CD14-positive monocyte (primary cell): ENCODE measurements at regions not wholly inside any gene's neighbourhood (a gene's known extent, or its start where the extent isn't known, plus 50 kb on each side); places are given as distances from the start of the nearest gene placed in this dataset.
"Not testable (repeated sequence)": the region's sequence is repeated elsewhere in the genome, so short reads cannot be mapped to it uniquely, and the experiment has no call there.

ENCODE experiments used
- DNase-seq, 3 donors: peaks; one replicate each; pipeline ENCODE4 v3.0.0-alpha.2; 2011 to 2022
- H2AFZ ChIP-seq: 2 replicates; pipeline ENCODE4 v1.6.0; 2012; ENCODE audit warnings: mild to moderate bottlenecking, low read depth, low read length, inconsistent platforms; ENCODE audit not compliant: insufficient read depth, poor library complexity, severe bottlenecking
- H3K27ac ChIP-seq, 2 donors: 1 replicate in 1 of 2; 2 replicates in 1 of 2; pipeline ENCODE4 v1.5.1; 2012 to 2013; ENCODE audit warnings: low read length in 2 of 2, control low read depth in 1 of 2, inconsistent platforms in 1 of 2, low read depth in 1 of 2, mild to moderate bottlenecking in 1 of 2
- H3K27me3 ChIP-seq, 2 donors: one replicate each; pipeline versions ENCODE4 v1.6.0 to v1.6.1; 2011 to 2013; ENCODE audit warnings: low read length in 2 of 2; ENCODE audit not compliant: control insufficient read depth in 2 of 2, insufficient read depth in 2 of 2
- H3K36me3 ChIP-seq, 2 donors: replicated peaks in 1 of 2; 1 replicate in 1 of 2; 2 replicates in 1 of 2; pipeline versions ENCODE4 v1.5.1 to v1.6.1; 2012 to 2013; ENCODE audit warnings: low read length in 2 of 2, control low read depth in 1 of 2, inconsistent platforms in 1 of 2, mild to moderate bottlenecking in 1 of 2; ENCODE audit not compliant: insufficient read depth in 2 of 2, control insufficient read depth in 1 of 2
- H3K4me1 ChIP-seq, 2 donors: 1 replicate in 1 of 2; 2 replicates in 1 of 2; pipeline versions ENCODE4 v1.5.1 to v1.6.1; 2012 to 2013; ENCODE audit warnings: low read length in 2 of 2, control low read depth in 1 of 2, inconsistent platforms in 1 of 2, mild to moderate bottlenecking in 1 of 2, moderate library complexity in 1 of 2; ENCODE audit not compliant: insufficient read depth in 2 of 2, control insufficient read depth in 1 of 2
- H3K4me2 ChIP-seq: replicated peaks from 2 replicates; pipeline ENCODE3; 2012; ENCODE audit warnings: low read length, moderate library complexity, mild to moderate bottlenecking; ENCODE audit not compliant: poor library complexity, severe bottlenecking; ENCODE audit errors: extremely low read depth
- H3K4me3 ChIP-seq, 3 experiments: fragments of 200-600 bp in 1 of 3; sonication (generic) in 1 of 3; replicated peaks in 1 of 3; 1 replicate in 2 of 3; 2 replicates in 1 of 3; pipeline ENCODE4 v1.5.1; 2011 to 2013; ENCODE audit warnings: low read length in 3 of 3, mild to moderate bottlenecking in 3 of 3, control low read depth in 2 of 3, low read depth in 2 of 3, inconsistent platforms in 1 of 3, moderate library complexity in 1 of 3
- H3K79me2 ChIP-seq: 2 replicates; pipeline ENCODE4 v1.6.0; 2012; ENCODE audit warnings: mild to moderate bottlenecking, control low read depth, inconsistent platforms, low read length, moderate library complexity; ENCODE audit not compliant: insufficient read depth
- H3K9ac ChIP-seq: 2 replicates; pipeline ENCODE4 v1.6.0; 2017; ENCODE audit warnings: low read length, mild to moderate bottlenecking; ENCODE audit not compliant: insufficient read depth, poor library complexity, severe bottlenecking
- H3K9me3 ChIP-seq, 2 donors: replicated peaks in 1 of 2; 1 replicate in 1 of 2; 2 replicates in 1 of 2; pipeline versions ENCODE4 v1.5.1 to v1.6.1; 2012 to 2013; ENCODE audit warnings: low read length in 2 of 2, control low read depth in 1 of 2; ENCODE audit not compliant: control insufficient read depth in 1 of 2, insufficient read depth in 1 of 2
- H4K20me1 ChIP-seq: 2 replicates; pipeline ENCODE4 v1.6.0; 2012; ENCODE audit warnings: mild to moderate bottlenecking, low read length, control low read depth, moderate library complexity; ENCODE audit not compliant: insufficient read depth
- H3K27ac Mint-ChIP-seq, 7 donors: one replicate each; pipeline ENCODE4 v1.8.0; 2020; ENCODE audit warnings: mild to moderate bottlenecking in 7 of 7, mixed read lengths in 7 of 7, moderate library complexity in 6 of 7, inconsistent platforms in 2 of 7
- H3K27me3 Mint-ChIP-seq, 3 donors: one replicate each; pipeline ENCODE4 v1.8.0; 2021 to 2022; ENCODE audit warnings: low read depth in 3 of 3, mild to moderate bottlenecking in 3 of 3, mixed read lengths in 3 of 3, moderate library complexity in 3 of 3, inconsistent platforms in 1 of 3
- H3K36me3 Mint-ChIP-seq, 2 donors: one replicate each; pipeline ENCODE4 v1.8.0; 2020; ENCODE audit warnings: mixed read lengths in 2 of 2, inconsistent platforms in 1 of 2, mild to moderate bottlenecking in 1 of 2
- H3K4me1 Mint-ChIP-seq: one replicate; pipeline ENCODE4 v1.8.0; 2020; ENCODE audit warnings: mild to moderate bottlenecking, mixed read lengths
- H3K4me3 Mint-ChIP-seq, 2 donors: one replicate each; pipeline ENCODE4 v1.8.0; 2020; ENCODE audit warnings: mild to moderate bottlenecking in 2 of 2, mixed read lengths in 2 of 2, moderate library complexity in 1 of 2
- H3K9me3 Mint-ChIP-seq, 7 donors: one replicate each; pipeline ENCODE4 v1.8.0; 2020 to 2022; ENCODE audit warnings: mixed read lengths in 7 of 7, mild to moderate bottlenecking in 6 of 7, moderate library complexity in 6 of 7, inconsistent platforms in 2 of 7
- CTCF ChIP-seq: fragments of 200-600 bp; IDR thresholded peaks from one replicate; pipeline ENCODE4 v1.8.0; 2022; ENCODE audit warnings: antibody characterized with exemption, mild to moderate bottlenecking
- WGBS: methylation state at CpG from one replicate; pipeline ENCODE4 v1.1.5; 2013; ENCODE audit warnings: missing lambda C conversion rate; ENCODE audit not compliant: insufficient coverage; 5-methylcytosine and 5-hydroxymethylcytosine counted together
- intact Hi-C, 2 donors: fragments of 100-400 bp; cut with micrococcal nuclease; formaldehyde crosslinking; loops; one replicate each; pipeline versions ENCODE4 v1.15.0 to v1.15.1; 2023

GRCh38 chr12:33111850-33112249, 215.3 kb upstream of the PKP2 start:
- H3K27me3 ChIP-seq, result no peaks in the 10 kb centered on the region
- Mint-ChIP-seq H3K27me3 (no peaks in the 10 kb centered on the region), H3K36me3 (no peaks in the 10 kb centered on the region), H3K4me1 (no peaks in the 10 kb centered on the region), H3K9me3 (peaks cover 2 to 20% (median 16%) of the 10 kb centered on the region in 7 donors), H3K4me3 (no peak overlapping the region), H3K27ac (no peak overlapping the region)
- no peaks in the 10 kb centered on the region for H3K36me3 ChIP-seq
- H3K9ac ChIP-seq, result no peak overlapping the region
- TF ChIP-seq CTCF, result no peak
- intact Hi-C loops, result no loop called here
- no peak overlapping the region for H2AFZ ChIP-seq
- no peak overlapping the region for H3K27ac ChIP-seq
- H4K20me1 ChIP-seq, result no peaks in the 10 kb centered on the region
- 49% methylated on average over 4 of the region's 6 CpGs for WGBS
- H3K4me3 ChIP-seq, result no peak overlapping the region
- DNase-seq, result no peak
- no peaks in the 10 kb centered on the region for H3K4me1 ChIP-seq
- H3K79me2 ChIP-seq, result no peaks in the 10 kb centered on the region
- peaks cover 0 to 14% of the 10 kb centered on the region in 2 donors for H3K9me3 ChIP-seq
- no peak overlapping the region for H3K4me2 ChIP-seq

GRCh38 chr12:33107827-33108226, 211.2 kb upstream of the PKP2 start:
- H3K9ac ChIP-seq, H3K27ac ChIP-seq, DNase-seq, H2AFZ ChIP-seq, H3K36me3 ChIP-seq, H3K4me1 Mint-ChIP-seq, intact Hi-C loops, H3K4me1 ChIP-seq, H3K4me2 ChIP-seq, H3K27me3 ChIP-seq, H3K27ac Mint-ChIP-seq, H3K79me2 ChIP-seq, H3K36me3 Mint-ChIP-seq, H3K27me3 Mint-ChIP-seq, H3K4me3 Mint-ChIP-seq, H4K20me1 ChIP-seq, H3K4me3 ChIP-seq: not testable (repeated sequence)
- peaks cover 0 to 12% of the 10 kb centered on the region in 2 donors for H3K9me3 ChIP-seq
- H3K9me3 Mint-ChIP-seq, result peaks cover 8 to 35% (median 17%) of the 10 kb centered on the region in 7 donors
- 80% methylated on average over 3 of the region's 7 CpGs for WGBS
